ENCODE measurements at regions not wholly inside any gene's neighbourhood (a gene's known extent, or its start where the extent isn't known, plus 50 kb on each side); places are given as distances from the start of the nearest gene placed in this dataset.
"Not testable (repeated sequence)": the region's sequence is repeated elsewhere in the genome, so short reads cannot be mapped to it uniquely, and the experiment has no call there.

DNA sequence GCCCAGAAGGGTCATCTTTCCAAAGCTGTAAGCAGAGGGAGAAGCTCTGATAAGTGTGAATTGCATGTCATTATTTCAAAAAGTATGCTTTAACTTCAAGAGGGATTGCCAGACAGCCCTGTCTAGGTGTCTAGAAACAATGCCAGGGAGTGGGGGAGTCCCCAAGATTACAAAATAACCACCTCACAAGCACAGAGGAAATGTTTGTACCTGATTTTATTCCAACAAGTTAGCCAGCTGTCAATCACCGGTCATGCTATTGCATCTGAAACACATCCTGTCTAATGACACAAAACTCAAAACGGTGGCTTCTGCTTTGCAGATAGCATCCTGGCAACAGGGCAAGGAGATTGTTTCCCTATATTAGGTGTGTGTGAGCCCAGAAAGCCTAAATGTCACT is 154.2 kb upstream of the WWC1 start:
- H2AFZ ChIP-seq (ENCODE audit: low read length): no peak overlapping the region
- H3K36me3 ChIP-seq (ENCODE audit: insufficient read depth, low read length): no peaks in the 10 kb centered on the region
- TF ChIP-seq, protein P1, sequence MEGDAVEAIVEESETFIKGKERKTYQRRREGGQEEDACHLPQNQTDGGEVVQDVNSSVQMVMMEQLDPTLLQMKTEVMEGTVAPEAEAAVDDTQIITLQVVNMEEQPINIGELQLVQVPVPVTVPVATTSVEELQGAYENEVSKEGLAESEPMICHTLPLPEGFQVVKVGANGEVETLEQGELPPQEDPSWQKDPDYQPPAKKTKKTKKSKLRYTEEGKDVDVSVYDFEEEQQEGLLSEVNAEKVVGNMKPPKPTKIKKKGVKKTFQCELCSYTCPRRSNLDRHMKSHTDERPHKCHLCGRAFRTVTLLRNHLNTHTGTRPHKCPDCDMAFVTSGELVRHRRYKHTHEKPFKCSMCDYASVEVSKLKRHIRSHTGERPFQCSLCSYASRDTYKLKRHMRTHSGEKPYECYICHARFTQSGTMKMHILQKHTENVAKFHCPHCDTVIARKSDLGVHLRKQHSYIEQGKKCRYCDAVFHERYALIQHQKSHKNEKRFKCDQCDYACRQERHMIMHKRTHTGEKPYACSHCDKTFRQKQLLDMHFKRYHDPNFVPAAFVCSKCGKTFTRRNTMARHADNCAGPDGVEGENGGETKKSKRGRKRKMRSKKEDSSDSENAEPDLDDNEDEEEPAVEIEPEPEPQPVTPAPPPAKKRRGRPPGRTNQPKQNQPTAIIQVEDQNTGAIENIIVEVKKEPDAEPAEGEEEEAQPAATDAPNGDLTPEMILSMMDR (IDR thresholded peaks at IDR 0.05; ENCODE audit: extremely low read depth, low read depth, low read length): no peak
- H3K4me1 ChIP-seq (ENCODE audit: insufficient read depth, low read length): no peaks in the 10 kb centered on the region
- no peak overlapping the region for H3K4me3 ChIP-seq (ENCODE audit: insufficient read depth, low read length)
- no peaks in the 10 kb centered on the region for H4K20me1 ChIP-seq (ENCODE audit: insufficient read depth, low read length)
- no peaks in the 10 kb centered on the region for H3K9me3 ChIP-seq (ENCODE audit: low read depth, low read length)
- no peak overlapping the region for H3K27ac ChIP-seq (ENCODE audit: low read depth, low read length)
- no peaks in the 10 kb centered on the region for H3K79me2 ChIP-seq (ENCODE audit: insufficient read depth, low read length)
- no peaks in the 10 kb centered on the region for H3K27me3 ChIP-seq (ENCODE audit: insufficient read depth, low read length)
- no peak overlapping the region for H3K4me2 ChIP-seq (ENCODE audit: insufficient read depth, low read length)
- DNase-seq (ENCODE audit: insufficient read length, low spot score, missing footprints): no peak

DNA sequence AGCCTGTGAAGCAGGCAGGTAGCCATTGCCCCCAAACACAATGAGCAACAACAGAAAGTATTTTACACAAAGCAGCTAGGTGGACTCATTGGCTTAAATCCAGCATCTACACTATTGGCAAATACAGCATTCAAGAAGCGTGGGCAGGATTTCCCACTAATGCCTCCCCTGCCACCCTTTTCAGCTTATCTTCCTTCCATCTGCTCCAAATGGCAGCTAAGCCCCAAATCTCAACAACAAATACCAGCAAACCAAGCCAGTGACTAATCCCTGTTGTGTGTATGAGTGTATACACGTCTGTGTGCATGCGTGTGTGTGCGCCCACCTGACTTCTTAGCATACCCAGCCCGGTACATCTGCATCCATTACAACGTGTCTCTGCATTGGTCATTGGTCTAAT is 151.2 kb upstream of the WWC1 start:
- H3K27ac ChIP-seq (ENCODE audit: low read depth, low read length): no peak overlapping the region
- no peaks in the 10 kb centered on the region for H3K79me2 ChIP-seq (ENCODE audit: insufficient read depth, low read length)
- no peak overlapping the region for H2AFZ ChIP-seq (ENCODE audit: low read length)
- TF ChIP-seq, protein P1 (IDR thresholded peaks at IDR 0.05; ENCODE audit: extremely low read depth, low read depth, low read length): no peak
- no peaks in the 10 kb centered on the region for H3K36me3 ChIP-seq (ENCODE audit: insufficient read depth, low read length)
- no peak for DNase-seq (ENCODE audit: insufficient read length, low spot score, missing footprints)
- H3K27me3 ChIP-seq (ENCODE audit: insufficient read depth, low read length): no peaks in the 10 kb centered on the region
- no peak overlapping the region for H3K4me2 ChIP-seq (ENCODE audit: insufficient read depth, low read length)
- no peaks in the 10 kb centered on the region for H4K20me1 ChIP-seq (ENCODE audit: insufficient read depth, low read length)
- no peaks in the 10 kb centered on the region for H3K9me3 ChIP-seq (ENCODE audit: low read depth, low read length)
- no peaks in the 10 kb centered on the region for H3K4me1 ChIP-seq (ENCODE audit: insufficient read depth, low read length)
- H3K4me3 ChIP-seq (ENCODE audit: insufficient read depth, low read length): no peak overlapping the region

DNA sequence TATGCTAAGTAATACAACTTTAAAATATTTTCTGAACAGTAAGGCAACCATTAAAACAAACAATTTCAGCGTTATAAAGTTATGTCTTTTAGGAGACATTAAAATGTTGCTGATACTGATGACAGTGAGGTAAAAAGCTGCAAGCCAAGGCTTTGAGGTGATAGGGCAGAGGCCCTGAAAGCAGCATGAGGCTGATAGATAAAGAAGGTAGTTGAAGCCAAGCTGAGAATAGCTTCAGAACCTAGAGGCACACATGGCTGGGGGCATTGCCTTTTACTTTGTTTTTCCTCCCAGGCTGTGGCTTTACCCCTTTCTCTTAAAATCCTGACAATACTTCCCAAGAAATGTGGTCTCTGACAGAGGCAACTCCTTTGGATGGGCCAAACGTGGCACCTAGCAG is 149.0 kb upstream of the WWC1 start:
- Histone ChIP-seq H3K4me3 (ENCODE audit: insufficient read depth, low read length) (no peak overlapping the region), H4K20me1 (ENCODE audit: insufficient read depth, low read length) (no peaks in the 10 kb centered on the region), H3K36me3 (ENCODE audit: insufficient read depth, low read length) (no peaks in the 10 kb centered on the region), H3K9me3 (ENCODE audit: low read depth, low read length) (no peaks in the 10 kb centered on the region), H3K4me1 (ENCODE audit: insufficient read depth, low read length) (no peaks in the 10 kb centered on the region), H2AFZ (ENCODE audit: low read length) (no peak overlapping the region), H3K27ac (ENCODE audit: low read depth, low read length) (no peak overlapping the region), H3K4me2 (ENCODE audit: insufficient read depth, low read length) (no peak overlapping the region), H3K79me2 (ENCODE audit: insufficient read depth, low read length) (no peaks in the 10 kb centered on the region), H3K27me3 (ENCODE audit: insufficient read depth, low read length) (no peaks in the 10 kb centered on the region)
- TF ChIP-seq, protein P1 (IDR thresholded peaks at IDR 0.05; ENCODE audit: extremely low read depth, low read depth, low read length): no peak
- peak; percentile 56 for DNase-seq (ENCODE audit: insufficient read length, low spot score, missing footprints)

DNA sequence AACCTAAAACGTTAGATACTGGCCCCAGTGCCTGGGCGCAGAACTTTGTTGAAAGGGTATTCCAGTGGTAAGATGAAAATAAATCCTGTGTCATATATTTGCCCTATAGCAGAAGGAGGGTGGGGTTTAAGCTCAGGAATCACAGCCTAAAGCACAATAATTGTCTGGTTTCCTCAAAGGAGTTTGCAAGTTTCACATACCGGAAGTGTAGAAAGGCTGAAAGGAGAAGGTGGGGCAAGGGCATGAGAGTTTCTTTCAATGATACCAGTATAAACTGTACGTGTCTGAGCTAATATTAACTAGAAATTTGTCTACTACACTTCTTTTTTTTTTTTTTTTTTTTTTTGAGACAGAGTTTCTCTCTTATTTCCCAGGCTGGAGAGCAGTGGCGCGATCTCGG is 147.9 kb upstream of the WWC1 start:
- not testable (repeated sequence) for H4K20me1 ChIP-seq (ENCODE audit: insufficient read depth, low read length); H3K4me2 ChIP-seq (ENCODE audit: insufficient read depth, low read length); H2AFZ ChIP-seq (ENCODE audit: low read length); H3K79me2 ChIP-seq (ENCODE audit: insufficient read depth, low read length); DNase-seq (ENCODE audit: insufficient read length, low spot score, missing footprints); H3K4me3 ChIP-seq (ENCODE audit: insufficient read depth, low read length); H3K27me3 ChIP-seq (ENCODE audit: insufficient read depth, low read length); H3K27ac ChIP-seq (ENCODE audit: low read depth, low read length); H3K9me3 ChIP-seq (ENCODE audit: low read depth, low read length); H3K4me1 ChIP-seq (ENCODE audit: insufficient read depth, low read length); H3K36me3 ChIP-seq (ENCODE audit: insufficient read depth, low read length)

DNA sequence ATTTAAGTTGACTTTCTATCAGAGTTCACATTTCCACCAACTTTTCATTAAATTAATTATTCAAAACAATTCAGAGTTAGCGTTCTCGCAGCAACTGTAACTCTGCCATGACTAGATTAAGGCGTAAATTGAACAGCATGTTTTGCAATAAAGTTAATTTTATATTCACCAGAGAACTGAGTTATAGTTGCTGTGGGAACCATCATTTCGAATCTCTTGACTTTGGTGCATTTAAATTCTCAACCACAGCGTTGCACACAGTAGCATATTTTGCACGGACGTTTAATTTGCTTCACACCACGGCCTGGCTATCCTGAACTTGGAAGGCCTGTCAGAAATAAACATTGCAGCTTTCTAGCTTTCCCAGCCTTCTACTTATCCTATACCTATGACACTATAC is 144.3 kb upstream of the WWC1 start:
- Histone ChIP-seq H3K9me3 (ENCODE audit: low read depth, low read length) (no peaks in the 10 kb centered on the region), H3K4me1 (ENCODE audit: insufficient read depth, low read length) (no peaks in the 10 kb centered on the region), H3K4me3 (ENCODE audit: insufficient read depth, low read length) (no peak overlapping the region), H3K4me2 (ENCODE audit: insufficient read depth, low read length) (no peak overlapping the region), H3K79me2 (ENCODE audit: insufficient read depth, low read length) (no peaks in the 10 kb centered on the region), H4K20me1 (ENCODE audit: insufficient read depth, low read length) (no peaks in the 10 kb centered on the region), H3K36me3 (ENCODE audit: insufficient read depth, low read length) (no peaks in the 10 kb centered on the region), H2AFZ (ENCODE audit: low read length) (no peak overlapping the region), H3K27ac (ENCODE audit: low read depth, low read length) (no peak overlapping the region), H3K27me3 (ENCODE audit: insufficient read depth, low read length) (no peaks in the 10 kb centered on the region)
- no peak for DNase-seq (ENCODE audit: insufficient read length, low spot score, missing footprints)
- TF ChIP-seq, protein P1 (IDR thresholded peaks at IDR 0.05; ENCODE audit: extremely low read depth, low read depth, low read length): no peak
